K562 (cell line): ENCODE measurements at regions not wholly inside any gene's neighbourhood (a gene's known extent, or its start where the extent isn't known, plus 50 kb on each side); places are given as distances from the start of the nearest gene placed in this dataset.

ENCODE experiments used
- ATAC-seq: fragments of 200-7000 bp; cut with Tn5 transposase; 3 replicates; pipeline ENCODE4 v1.9.1; 2020; ENCODE audit warnings: moderate library complexity
- BruUV-seq: library from RNA; stranded (reverse); fragments of 400-500 nt; replicated peaks from 2 replicates; lab custom pipeline; 2021; lab: Mats Ljungman, UMichigan
- CTCF ChIA-PET: fragments of 300-600 bp; formaldehyde crosslinking; extraction: SDS; loops from one replicate; lab custom pipeline; 2021; ENCODE audit warnings: low intra/inter-chr PET ratio; lab: Yijun Ruan, JAX
- POLR2A ChIA-PET: fragments of 300-600, 350-650 bp; sonication (Branson Sonifier 250); formaldehyde crosslinking; extraction: SDS; loops from one replicate; lab custom pipeline; 2021; ENCODE audit warnings: antibody characterized with exemption, inconsistent platforms; lab: Yijun Ruan, JAX
- DNase-seq, 4 experiments: peaks; one replicate each; pipeline versions ENCODE4 v3.0.0 to v3.0.0-alpha.2; 2011 to 2018; ENCODE audit warnings: low spot score in 3 of 4, mixed read lengths in 3 of 4; ENCODE audit errors: extremely low read depth in 1 of 4
- FAIRE-seq: peaks from 2 replicates; lab custom pipeline; 2011; peaks lifted over from hg19 to GRCh38; lab: Jason Lieb, UNC
- H2AFZ ChIP-seq: 2 replicates; pipeline ENCODE4 v1.6.0; 2011; ENCODE audit warnings: low read depth, low read length, control low read depth, inconsistent platforms
- H3K27ac ChIP-seq: fragments of 200-600 bp; 3 replicates; pipeline ENCODE4 v1.8.0; 2011; ENCODE audit warnings: low read depth, mild to moderate bottlenecking, control low read depth, inconsistent platforms, low read length, moderate library complexity, mixed read lengths; ENCODE audit errors: extremely low read depth
- H3K27me3 ChIP-seq, 2 experiments: fragments of 300-600 bp in 1 of 2; 2 replicates in 1 of 2; 3 replicates in 1 of 2; pipeline versions ENCODE4 v1.6.0 to v1.8.0; 2011; ENCODE audit warnings: inconsistent platforms in 2 of 2, low read length in 2 of 2, mild to moderate bottlenecking in 1 of 2, mixed read lengths in 1 of 2, moderate library complexity in 1 of 2; ENCODE audit not compliant: control insufficient read depth in 2 of 2, insufficient read depth in 2 of 2
- H3K36me3 ChIP-seq: fragments of 300-600 bp; 3 replicates; pipeline ENCODE4 v1.8.0; 2011; ENCODE audit warnings: mild to moderate bottlenecking, low read length, inconsistent platforms; ENCODE audit not compliant: control insufficient read depth, insufficient read depth
- H3K4me1 ChIP-seq, 2 experiments: fragments of 200-600 bp in 1 of 2; replicated peaks in 1 of 2; 2 replicates in 1 of 2; 3 replicates in 1 of 2; pipeline versions ENCODE4 v1.5.1 to v1.8.0; 2011; ENCODE audit warnings: inconsistent platforms in 2 of 2, low read length in 2 of 2, mild to moderate bottlenecking in 1 of 2, mixed read lengths in 1 of 2, moderate library complexity in 1 of 2; ENCODE audit not compliant: control insufficient read depth in 2 of 2, insufficient read depth in 2 of 2
- H3K4me2 ChIP-seq: 2 replicates; pipeline ENCODE4 v1.6.1; 2011; ENCODE audit warnings: low read length, control low read depth, inconsistent platforms, mixed read lengths; ENCODE audit not compliant: insufficient read depth
- H3K4me3 ChIP-seq: fragments of 200-600 bp; sonication (generic), shearing (Covaris generic); 2 replicates; pipeline ENCODE4 v1.5.1; 2016; ENCODE audit warnings: control low read depth, inconsistent platforms
- H3K79me2 ChIP-seq: fragments of 200-600 bp; 3 replicates; pipeline ENCODE4 v1.8.0; 2011; ENCODE audit warnings: low read length, inconsistent platforms; ENCODE audit not compliant: control insufficient read depth, insufficient read depth
- H3K9ac ChIP-seq, 2 experiments: 2 replicates each; pipeline versions ENCODE4 v1.6.0 to v1.6.1; 2011; ENCODE audit warnings: low read depth in 2 of 2, low read length in 2 of 2, control low read depth in 1 of 2, inconsistent platforms in 1 of 2, mild to moderate bottlenecking in 1 of 2, mixed read lengths in 1 of 2; ENCODE audit not compliant: insufficient read depth in 1 of 2
- H3K9me1 ChIP-seq: one replicate; pipeline ENCODE4 v1.6.0; 2011; ENCODE audit warnings: inconsistent platforms, mild to moderate bottlenecking, low read length, moderate library complexity; ENCODE audit not compliant: control insufficient read depth, insufficient read depth
- H3K9me3 ChIP-seq: replicated peaks from 2 replicates; pipeline ENCODE4 v1.5.1; 2011; ENCODE audit warnings: low read depth, low read length, inconsistent platforms; ENCODE audit not compliant: control insufficient read depth, insufficient read depth
- H4K20me1 ChIP-seq: replicated peaks from 2 replicates; pipeline ENCODE4 v1.6.1; 2011; ENCODE audit warnings: low read length, inconsistent platforms, mixed read lengths; ENCODE audit not compliant: control insufficient read depth, insufficient read depth
- BCLAF1 ChIP-seq, 2 experiments: fragments of 450-650 bp in 1 of 2; IDR thresholded peaks; 2 replicates each; pipeline ENCODE4 v1.6.1; 2011 to 2017; ENCODE audit warnings: low read depth in 2 of 2, antibody characterized with exemption in 1 of 2, borderline replicate concordance in 1 of 2, low read length in 1 of 2, mild to moderate bottlenecking in 1 of 2, mixed read lengths in 1 of 2; ENCODE audit not compliant: control insufficient read depth in 1 of 2
- BDP1 ChIP-seq: IDR thresholded peaks from 3 replicates; pipeline ENCODE4 v1.6.1; 2011; ENCODE audit not compliant: insufficient read length, insufficient read depth
- CBFA2T3 ChIP-seq: fragments of 450-650 bp; IDR thresholded peaks from 2 replicates; pipeline ENCODE4 v1.6.1; 2017
- CEBPZ ChIP-seq: fragments of 150-350 bp; IDR thresholded peaks from 2 replicates; pipeline ENCODE4 v1.6.1; 2014; ENCODE audit warnings: low read depth, mild to moderate bottlenecking, low read length, borderline replicate concordance
- CXXC5 ChIP-seq: fragments of 250-450 bp; sonication (Bioruptor Pico); IDR thresholded peaks from 2 replicates; pipeline ENCODE4 v1.8.0; 2022; ENCODE audit warnings: inconsistent platforms, mild to moderate bottlenecking, moderate library complexity
- DDX20 ChIP-seq: fragments of 450-650 bp; IDR thresholded peaks from 2 replicates; pipeline ENCODE4 v1.6.1; 2016; ENCODE audit warnings: missing genetic modification characterization, low read depth, mild to moderate bottlenecking, missing compliant biosample characterization, moderate library complexity
- SREBF2 ChIP-seq: sonication (generic); formaldehyde crosslinking; IDR thresholded peaks from 2 replicates; pipeline ENCODE4 v1.4.0; 2020; ENCODE audit warnings: mild to moderate bottlenecking, missing genetic modification reagents
- XRCC4 ChIP-seq: IDR thresholded peaks from one replicate; pipeline ENCODE4 v1.6.1; 2011; ENCODE audit not compliant: insufficient read depth, insufficient read length; ENCODE audit errors: extremely low read depth
- WGBS: fragments of 100-300 bp; shearing (Covaris generic); methylation state at CpG from one replicate; pipeline ENCODE4 v1.1.6; 2016; ENCODE audit warnings: low coverage, mixed read lengths; ENCODE audit not compliant: insufficient coverage; ENCODE audit errors: missing lambda C conversion rate; 5-methylcytosine and 5-hydroxymethylcytosine counted together
- in situ Hi-C: fragments of 300-500 bp; cut with MboI; formaldehyde crosslinking; loops from 4 replicates; pipeline ENCODE4 v1.15.0; 2018; ENCODE audit warnings: inconsistent platforms, mixed read lengths
- intact Hi-C: fragments of 100-400 bp; cut with micrococcal nuclease; formaldehyde crosslinking; loops from 2 replicates; pipeline ENCODE4 v1.14.2; 2022
- TF ChIP-seq, protein P1 (sequence below): fragments of 250-450 bp; sonication (Bioruptor Pico); IDR thresholded peaks from 2 replicates; pipeline ENCODE4 v1.5.1; 2021; ENCODE audit warnings: mild to moderate bottlenecking

DNA sequence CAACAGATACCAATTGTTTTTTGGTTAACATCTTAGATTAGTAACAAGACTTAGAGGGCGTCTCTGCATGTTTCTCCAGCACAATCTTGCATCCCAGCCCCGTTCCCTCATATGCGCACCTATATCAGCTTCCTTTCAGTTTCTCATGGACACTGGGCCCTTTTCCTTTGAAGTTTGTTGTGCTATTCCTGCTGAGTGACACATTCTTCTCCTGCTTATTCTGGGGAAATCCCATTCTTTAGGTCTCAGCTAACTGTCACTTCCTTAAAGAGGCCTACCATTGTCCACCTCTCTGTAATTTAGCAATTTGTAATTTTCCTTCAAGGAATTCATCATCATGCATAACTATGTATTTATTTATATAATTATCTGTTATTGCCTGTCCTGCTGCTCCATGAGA is 110.3 kb upstream of the STEAP1B start:
- BruUV-seq: no TSS peak
- H3K4me2 ChIP-seq: no peak overlapping the region
- H4K20me1 ChIP-seq: no peaks in the 10 kb centered on the region
- ChIA-PET CTCF (no interaction called here), POLR2A (no interaction called here)
- DNase-seq: no peak
- intact Hi-C loops (no loop called here), in situ Hi-C loops (no loop called here)
- no peaks in the 10 kb centered on the region for H3K4me1 ChIP-seq
- no peaks in the 10 kb centered on the region for H3K9me3 ChIP-seq
- ATAC-seq: no peak
- 93% methylated on average over 3 of the region's 3 CpGs for WGBS
- no peak overlapping the region for H3K4me3 ChIP-seq
- no peak overlapping the region for H2AFZ ChIP-seq
- FAIRE-seq: no peak
- H3K27ac ChIP-seq: no peak overlapping the region
- no peak overlapping the region for H3K9ac ChIP-seq
- H3K79me2 ChIP-seq: no peaks in the 10 kb centered on the region
- TF ChIP-seq CEBPZ (no peak), SREBF2 (no peak), CXXC5 (CRISPR knock-in tag) (no peak), XRCC4 (no peak), BDP1 (no peak), CBFA2T3 (no peak), BCLAF1 (IDR thresholded peaks at IDR 0.05; ENCODE audit: borderline replicate concordance in 1 of 2, control insufficient read depth in 1 of 2, low read depth in 2 of 2, low read length in 1 of 2) (no peak), DDX20 (tag) (no peak)
- TF ChIP-seq, protein P1, sequence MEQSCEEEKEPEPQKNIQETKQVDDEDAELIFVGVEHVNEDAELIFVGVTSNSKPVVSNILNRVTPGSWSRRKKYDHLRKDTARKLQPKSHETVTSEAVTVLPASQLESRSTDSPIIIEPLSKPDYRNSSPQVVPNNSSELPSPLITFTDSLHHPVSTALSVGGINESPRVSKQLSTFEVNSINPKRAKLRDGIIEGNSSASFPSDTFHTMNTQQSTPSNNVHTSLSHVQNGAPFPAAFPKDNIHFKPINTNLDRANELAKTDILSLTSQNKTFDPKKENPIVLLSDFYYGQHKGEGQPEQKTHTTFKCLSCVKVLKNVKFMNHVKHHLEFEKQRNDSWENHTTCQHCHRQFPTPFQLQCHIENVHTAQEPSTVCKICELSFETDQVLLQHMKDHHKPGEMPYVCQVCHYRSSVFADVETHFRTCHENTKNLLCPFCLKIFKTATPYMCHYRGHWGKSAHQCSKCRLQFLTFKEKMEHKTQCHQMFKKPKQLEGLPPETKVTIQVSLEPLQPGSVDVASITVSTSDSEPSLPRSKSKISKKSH (CRISPR knock-in tag): no peak
- H3K27me3 ChIP-seq: no peaks in the 10 kb centered on the region
- H3K9me1 ChIP-seq: no peaks in the 10 kb centered on the region
- H3K36me3 ChIP-seq: no peaks in the 10 kb centered on the region
